HG03108 (cell line): ENCODE measurements at regions not wholly inside any gene's neighbourhood (a gene's known extent, or its start where the extent isn't known, plus 50 kb on each side); places are given as distances from the start of the nearest gene placed in this dataset.

Experiments used
- ATAC-seq: cut with Tn5 transposase; IDR thresholded peaks from one replicate; pipeline ENCODE4 v1.9.1; 2021; ENCODE audit warnings: moderate library complexity; ENCODE audit not compliant: unreplicated experiment

DNA sequence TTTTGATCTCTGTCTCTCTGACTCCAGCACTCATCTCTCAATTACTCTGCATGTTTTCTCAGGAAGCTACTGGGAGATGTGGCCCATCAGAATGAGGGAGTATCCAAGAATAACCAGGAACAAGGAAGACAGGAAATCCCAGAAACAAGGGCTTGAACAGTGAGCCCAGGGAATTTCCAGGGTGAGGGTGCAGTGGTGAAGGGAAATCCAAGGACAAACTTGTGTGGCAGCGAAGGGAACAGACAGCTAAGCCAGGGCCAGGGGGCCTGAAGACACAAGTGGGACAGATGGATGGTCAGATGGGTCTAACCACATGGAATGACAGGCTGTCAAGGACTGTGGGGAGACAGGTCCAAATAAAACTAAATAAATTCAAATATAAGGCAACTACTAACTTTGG, 121.8 kb upstream of the ERRFI1 start:
- ATAC-seq = no peak

DNA sequence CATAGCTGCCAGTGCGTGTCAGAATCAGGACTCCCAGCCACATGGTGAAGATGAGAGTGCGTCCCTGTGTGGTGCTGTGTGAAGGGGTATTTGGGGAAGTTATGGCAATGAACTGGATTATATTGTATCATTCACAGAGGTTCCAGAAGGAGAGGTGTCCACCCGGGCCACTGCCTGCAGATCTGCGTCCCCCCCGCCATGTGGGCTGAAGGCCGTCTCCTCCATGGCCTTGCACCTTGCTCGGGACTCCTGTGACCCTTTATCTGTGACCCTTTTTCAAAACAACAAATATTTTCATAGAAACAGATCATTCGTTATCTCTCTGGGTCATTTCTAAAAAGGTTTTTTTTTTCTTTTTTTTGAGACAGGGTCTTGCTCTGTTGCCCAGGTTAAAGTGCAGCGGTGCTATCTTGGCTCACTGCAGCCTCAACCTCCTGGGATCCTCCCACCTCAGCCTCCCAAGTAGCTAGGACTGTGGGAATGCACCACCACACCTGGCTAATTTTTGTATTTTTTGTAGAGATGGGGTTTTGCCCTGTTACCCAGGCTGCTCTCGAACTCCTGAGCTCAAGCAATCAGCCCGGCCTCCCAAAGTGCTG, 120.2 kb upstream of the ERRFI1 start:
- no peak for ATAC-seq

DNA sequence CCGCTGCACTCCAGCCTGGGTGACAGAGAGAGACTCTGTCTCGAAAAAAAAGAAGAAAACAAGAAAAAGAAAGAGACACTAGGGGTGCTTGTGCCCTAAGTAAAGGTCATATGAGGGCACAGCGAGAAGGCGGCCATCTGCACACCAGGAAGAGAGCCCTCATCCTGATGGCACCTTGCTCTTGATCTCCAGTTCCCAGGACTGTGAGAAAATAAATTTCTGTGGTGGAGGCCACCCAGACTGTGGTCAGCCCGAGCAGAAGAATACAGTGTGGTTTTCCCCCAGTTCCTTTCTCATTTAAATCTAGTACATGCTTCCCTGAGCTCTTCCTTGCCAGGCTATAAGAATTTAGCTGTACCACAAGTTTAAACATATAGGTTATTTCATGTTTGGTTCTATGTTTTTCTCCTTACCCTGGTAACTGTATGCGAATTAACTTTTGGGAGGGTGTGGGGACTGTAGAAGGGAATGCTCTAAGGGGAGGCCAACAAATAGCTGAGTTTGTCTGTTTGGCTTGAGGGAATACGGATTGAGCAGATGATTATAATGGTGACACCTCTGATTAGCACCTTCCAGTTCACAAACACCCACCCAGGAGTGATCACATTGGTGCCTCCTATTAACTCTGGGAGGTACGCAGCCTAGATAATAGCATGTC, 119.6 kb upstream of the ERRFI1 start:
- ATAC-seq = no peak

DNA sequence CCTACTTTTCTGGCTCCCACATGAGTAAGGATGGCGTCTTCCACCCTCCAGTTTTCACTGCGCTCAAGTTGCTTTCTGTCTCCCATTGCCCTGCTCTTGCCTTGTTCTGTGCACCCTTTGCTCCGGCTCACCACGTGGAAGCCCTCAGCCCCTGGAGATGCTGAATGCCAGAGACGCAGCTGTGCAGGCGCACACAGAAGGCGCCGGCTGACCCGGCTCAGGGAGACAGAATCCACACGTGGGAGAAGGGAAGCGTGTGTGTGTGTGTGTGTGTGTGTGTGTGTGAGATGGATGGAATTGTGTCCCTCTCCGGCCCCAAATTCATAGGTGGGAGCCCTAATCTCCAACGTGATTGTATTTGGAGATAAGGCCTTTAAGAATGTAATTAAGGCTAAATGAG, 118.2 kb upstream of the ERRFI1 start:
- ATAC-seq = no peak

DNA sequence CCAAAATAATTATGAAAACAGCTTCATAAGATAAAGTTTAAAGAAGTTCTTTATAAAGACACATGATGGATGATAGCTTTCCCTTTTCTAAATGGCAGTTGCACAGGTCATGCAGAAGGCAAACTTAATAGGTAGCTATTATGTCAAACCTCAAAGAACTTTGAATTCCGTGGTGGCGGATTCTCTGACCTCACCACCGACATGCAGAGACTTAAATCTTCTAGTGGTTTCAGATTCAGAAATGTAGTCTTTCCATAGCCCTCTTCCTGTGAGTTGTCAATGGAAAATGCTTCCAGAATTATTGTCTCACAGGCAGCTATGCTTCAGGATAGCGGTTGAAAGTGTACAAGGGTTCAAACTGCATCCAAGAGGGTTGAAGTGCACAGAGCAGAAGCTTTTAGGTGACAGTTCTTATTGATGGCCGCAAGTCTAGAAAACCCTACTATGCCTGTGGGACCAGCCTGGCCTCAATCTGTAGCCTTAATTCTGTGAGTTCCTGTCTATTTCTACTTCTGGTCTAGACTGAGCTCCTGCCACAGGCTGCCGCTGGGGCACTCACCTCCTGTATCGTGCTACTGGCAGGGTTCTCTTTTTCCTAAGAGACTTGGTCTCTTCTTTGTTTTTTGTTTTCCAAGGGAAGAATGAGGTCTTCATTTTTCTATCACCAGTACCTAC, 117.0 kb upstream of the ERRFI1 start:
- ATAC-seq = no peak

DNA sequence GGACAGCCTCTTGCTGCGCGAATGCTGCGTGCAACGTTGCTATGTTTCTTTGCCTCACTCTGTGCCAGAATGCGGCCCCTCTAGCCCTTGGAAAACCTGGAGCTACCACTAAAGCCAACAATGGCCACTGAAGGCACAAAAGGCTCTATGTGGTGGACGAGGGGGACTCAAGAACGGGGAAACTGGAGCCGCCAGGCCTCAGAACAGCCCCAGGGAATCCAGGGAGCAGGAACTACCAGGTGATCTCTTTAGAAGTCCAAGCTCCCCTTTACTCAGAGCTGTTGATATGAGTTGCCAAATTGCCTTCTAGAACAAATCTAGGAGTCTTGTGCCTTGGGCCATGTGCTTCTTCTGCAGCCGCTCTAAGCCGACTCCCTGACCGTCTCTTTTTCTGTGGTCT, 113.8 kb upstream of the ERRFI1 start:
- ATAC-seq = no peak

DNA sequence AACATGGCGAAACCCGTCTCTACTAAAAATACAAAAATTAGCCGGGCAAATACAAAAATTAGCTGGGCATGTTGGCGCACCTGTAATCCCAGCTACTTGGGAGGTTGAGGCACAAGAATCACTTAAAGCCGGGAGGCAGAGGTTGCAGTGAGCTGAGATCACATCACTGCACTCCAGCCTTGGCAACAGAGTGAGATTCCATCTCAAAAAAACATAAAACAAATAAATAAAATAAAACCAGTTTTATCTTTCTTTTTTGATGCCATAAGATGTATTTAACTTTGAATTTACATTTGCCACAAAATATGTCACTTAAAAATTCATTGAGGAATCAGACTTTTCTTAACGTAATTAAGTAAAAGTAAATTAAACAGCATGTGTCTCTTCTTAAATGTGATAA, 113.3 kb upstream of the ERRFI1 start:
- no peak for ATAC-seq

DNA sequence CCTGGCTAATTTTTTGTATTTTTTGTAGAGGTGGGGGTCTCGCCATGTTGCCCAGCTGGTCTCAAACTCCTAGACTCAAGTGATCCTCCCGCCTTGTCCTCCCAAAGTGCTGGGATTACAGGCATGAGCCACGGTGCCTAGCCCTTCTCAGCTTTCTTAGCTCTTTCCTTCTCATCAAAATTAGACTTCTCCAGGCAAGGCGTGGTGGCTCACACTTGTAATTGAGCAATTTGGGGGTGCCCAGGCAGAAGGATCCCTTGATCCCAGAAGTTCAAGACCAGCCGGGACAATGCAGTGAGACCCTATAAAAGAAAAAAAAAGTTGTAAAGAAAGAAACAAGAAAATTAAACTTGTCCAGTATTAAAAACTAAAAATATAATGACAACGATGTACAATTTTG, 112.6 kb upstream of the ERRFI1 start:
- no peak for ATAC-seq

DNA sequence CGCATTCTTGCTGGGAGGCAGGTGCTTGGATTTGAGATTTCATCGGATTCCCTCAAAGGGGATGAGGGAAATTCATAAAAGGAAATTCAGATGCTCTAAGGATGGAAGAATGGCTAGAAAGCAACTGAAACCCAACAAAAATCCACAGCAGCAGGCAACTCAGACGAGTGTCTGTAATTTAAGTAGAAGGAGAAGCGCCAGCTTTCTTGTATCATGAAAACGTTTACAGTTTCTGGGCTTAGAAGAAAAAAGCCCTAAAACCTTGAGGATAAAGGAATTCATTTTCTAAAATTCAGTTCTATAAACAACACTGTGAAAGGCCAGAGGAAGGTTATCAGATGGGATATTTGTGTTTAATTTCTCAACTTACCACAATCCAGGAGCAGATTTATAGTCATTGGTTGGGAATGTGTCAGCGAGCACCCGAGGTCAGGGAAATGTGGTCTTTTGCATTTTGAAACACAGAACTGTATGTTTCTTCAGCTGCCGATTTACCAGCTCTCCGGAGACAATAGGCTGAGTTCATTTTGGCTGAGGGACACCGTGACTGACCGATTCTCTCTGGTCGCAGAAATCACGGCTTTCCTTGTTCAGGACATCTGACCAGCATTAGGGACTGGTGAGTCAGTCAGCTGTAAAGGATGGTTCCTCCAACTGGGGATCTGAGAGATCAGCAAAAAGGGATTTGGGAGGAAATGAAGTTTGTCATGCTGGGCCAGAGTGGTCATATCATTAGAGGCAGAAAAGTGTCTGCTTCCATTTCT, 111.6 kb upstream of the ERRFI1 start:
- ATAC-seq = no peak

DNA sequence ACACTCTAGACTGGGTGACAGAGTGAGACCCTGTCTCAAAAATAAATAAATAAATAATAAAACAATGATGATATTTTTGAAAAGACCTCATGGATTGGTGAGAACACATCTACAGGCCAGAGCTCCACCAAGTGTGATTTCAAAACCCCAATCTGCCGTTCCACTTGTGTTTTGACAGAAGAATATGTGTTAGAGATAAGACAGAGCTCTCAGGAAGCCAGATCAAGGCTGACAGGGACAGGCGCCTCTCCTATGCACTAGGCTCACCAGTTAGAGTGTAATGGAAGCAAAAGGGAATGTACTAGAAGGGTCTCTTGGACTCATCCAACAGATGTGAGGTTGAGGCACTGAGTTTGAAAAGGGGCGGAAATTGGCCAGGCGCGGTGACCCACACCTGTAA, 110.7 kb upstream of the ERRFI1 start:
- no peak for ATAC-seq

DNA sequence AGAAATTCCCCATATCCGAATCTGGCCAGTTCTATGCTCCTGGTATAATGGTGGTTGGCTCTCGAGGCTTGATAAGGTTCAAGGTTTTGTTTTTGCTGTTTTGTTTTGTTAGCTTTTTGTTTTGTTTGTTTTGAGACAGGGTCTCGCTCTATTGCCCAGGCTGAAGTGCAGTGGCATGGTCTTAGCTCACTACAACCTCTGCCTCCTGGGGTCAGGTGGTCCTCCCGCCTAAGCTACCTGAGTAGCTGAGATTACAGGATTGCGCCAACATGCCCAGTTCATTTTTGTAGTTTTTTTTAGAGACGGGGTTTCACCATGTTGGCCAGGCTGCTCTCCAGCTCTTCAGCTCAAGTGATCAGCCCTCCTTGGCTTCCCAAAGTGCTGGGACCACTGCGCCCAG, 109.1 kb upstream of the ERRFI1 start:
- no peak for ATAC-seq

DNA sequence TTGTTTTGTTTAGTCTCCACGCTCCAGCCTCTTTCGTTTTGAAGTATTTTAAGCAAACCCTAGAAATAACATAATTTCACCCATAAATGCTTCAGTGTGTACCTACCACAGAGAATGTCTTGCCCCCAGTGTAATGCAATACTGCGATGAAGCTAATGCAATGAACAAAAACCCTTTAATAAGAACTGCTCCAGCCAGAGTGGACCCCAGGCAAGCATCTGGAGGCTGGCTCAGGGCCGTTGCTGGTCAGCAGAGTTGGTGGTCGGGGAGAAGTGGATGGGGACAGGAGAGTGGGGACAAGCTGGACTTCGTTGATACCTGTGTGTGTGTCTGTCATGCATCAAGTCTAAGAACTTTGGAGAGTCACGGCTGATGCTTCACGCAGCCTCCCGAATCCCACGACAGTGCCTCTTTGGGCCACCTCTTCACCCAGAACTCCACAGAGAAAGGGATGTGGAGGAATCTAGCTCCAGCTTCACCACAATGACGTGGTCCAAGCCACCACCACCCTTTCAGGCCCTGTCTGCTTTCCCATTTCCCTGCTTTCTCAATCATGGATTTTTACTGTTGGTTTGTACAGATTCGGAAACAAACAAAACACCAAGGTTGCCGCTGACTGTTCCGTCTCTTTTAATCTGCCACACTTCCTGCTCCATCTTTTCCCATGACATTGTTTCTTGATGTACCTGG, 108.6 kb upstream of the ERRFI1 start:
- no peak for ATAC-seq

DNA sequence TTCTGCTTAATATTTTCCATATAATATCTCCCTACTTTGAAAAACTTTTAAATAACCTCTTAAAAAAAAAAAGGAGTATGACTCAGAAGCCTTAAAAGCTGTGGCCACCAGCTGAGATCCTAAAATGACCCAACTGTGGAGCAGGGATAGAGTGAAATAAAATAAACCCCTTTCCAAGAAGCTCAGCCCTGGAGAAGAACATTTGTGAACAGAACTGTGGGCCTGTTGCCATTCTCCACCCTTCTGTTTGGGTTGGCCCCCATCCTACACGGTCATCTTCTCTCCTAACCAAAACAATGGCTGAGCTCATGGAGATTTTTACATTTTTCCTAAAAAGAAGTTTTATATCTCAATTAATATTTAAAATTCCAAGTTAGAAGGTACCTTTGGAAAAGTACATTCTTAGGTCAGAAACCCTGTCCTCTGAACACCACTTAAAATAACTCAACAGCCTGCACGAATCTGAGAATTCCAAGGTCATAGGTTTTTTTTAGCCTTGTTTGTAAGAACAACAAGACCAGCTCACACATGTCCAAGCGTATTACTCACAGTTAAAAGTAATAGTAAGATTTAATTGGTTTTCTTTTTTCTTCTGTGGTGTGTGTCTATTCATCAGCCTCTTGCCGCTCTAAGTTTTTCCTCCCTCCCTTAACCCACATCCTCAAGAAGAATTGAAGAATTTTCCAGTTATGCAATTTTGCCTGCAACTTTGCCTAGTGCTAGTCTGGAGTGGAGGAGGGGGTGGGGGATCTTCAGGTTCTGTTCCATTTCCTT, 107.7 kb upstream of the ERRFI1 start:
- ATAC-seq = no peak

DNA sequence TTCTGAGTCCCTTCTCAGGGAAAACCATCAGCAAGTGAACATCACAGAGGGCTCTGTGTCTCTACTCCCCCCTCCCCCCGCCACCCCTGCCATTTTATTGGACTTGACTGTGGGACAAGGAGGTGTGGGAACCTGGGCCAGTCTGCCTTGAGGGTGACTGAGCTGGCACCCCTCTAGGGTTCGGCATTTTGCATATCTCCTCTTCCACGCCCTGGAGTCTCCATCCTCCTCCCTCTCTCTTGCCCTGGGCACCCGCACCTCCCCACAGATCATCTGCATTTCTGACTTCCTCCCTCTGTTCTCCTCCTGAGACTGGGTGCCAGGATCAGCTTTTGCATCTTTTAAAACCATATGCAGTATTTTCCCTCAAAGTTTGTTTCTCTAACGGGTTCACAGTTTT, 107.1 kb upstream of the ERRFI1 start:
- no peak for ATAC-seq

DNA sequence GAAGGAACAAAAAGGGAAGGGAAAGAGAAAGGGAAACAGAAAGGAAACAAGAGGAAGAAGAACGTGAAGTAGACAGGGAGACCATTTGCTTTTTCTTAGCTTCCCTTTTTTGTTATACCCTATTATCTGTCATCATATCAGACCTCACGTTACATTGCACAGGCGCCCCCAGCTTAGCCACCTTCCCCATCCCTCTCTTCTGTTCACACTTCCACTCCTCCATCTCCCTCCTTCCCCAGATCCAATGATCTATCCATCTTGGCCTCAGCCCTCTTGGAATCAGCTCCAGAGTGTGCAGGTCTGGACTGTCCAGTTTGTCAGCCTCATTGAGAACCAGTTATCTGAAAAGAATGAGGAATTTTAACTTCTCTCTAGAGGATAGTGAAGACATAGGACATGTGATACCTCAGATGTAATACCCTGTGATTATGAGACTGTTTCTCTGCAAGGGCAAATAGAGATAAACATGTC, 101.1 kb upstream of the ERRFI1 start:
- no peak for ATAC-seq

DNA sequence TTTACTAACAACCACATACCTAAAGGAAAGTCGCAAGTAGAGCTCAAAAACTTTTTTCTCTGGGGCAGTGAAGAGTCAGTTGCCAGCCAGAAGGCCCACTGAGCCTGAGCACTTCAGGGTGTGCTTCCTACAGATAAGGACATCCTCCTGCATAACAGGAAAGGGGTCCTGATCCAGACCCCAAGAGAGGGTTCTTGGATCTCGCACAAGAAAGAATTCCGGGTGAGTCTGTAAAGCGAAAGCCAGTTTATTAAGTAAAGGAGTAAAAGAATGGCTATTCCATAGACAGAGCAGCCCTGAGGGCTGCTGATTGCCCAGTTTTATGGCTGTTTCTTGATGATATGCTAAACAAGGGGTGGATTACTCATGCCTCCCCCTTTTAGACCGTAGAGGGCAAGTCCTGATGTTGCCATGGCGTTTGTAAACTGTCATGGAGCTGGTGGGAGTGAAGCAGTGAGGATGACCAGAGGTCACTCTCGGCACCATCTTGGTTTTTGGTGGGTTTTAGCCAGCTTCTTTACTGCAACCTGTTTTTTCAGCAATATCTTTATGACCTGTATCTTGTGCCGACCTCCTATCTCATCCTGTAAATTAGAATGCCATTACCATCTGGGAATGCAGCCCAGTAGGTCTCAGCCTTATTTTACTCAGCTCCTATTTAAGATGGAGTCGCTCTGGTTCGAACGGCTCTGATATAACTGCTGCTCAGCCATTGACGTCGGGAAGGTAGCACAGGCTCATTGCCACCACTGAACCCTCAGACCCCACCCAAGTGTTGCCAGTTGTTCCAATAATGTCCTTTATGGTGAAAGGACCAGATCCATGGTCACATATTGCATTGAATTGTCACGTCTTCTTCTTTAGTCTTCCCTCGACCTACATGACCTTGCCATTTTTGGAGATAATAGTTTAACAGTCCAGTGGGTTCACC, 96.6 kb upstream of the ERRFI1 start:
- no peak for ATAC-seq

DNA sequence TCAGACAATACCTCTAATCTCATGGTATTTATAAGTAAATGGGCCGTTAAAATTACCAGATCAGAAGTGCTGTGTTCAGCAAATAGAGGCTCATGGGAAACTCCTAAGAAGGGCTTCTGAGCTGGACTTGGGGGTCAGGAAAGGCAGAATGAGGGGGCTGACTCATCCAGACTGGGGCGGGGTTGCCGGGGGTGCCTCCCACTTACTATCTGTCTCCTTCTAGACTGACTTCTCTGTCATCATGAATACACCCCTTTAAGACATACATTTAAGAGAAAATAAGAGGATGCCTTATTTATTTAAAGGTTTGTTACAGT, 96.0 kb upstream of the ERRFI1 start:
- no peak for ATAC-seq

DNA sequence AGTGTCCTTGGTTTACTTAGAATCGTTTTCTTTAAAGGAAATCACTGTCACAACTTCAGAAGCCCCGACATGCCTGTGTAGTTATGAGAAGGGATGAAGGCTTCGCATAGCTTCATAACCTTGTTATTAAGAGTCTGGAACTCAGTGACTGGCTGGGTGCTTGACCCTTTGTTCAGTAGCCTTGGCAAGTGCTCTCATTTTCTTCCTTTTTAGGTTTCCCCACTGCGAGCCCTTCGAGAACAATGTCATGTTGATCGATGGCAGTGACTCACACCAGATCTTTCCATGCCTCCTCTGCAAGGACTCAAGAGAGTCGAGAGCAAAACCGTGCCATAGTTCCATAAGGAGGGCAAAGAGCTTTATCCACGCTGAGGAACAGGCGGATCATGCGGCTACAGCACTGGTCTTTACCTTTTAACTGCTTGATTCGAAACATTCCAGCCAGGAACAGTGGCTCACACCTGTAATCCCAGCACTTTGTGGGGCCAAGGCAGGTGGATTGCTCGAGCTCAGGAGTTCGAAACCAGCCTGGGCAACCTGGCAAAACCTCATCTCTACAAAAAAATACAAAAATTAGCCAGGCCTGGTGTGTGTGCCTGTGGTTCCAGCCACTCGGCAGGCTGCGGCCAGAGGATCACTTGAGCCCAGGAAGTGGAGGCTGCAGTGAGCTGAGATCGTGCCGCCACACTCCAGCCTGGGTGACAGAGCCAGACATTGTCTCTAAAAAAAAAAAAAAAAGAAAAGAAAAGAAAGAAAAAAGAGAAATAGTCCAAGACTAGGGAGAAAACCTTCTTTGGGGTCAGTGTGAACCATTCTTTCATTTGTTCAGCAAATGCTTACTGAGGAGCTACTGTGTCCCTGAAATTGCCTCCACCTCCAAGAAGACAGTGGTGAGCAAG, 95.4 kb upstream of the ERRFI1 start:
- no peak for ATAC-seq
